NCI-H2029 (cell line): ENCODE measurements at regions not wholly inside any gene's neighbourhood (a gene's known extent, or its start where the extent isn't known, plus 50 kb on each side); places are given as distances from the start of the nearest gene placed in this dataset.
A peak's percentile ranks its signal among the peaks of the same experiment; 100 is the strongest.

ENCODE experiments used
- DNase-seq: peaks from one replicate; lab custom pipeline; 2025; lab: John Stamatoyannopoulos, UW

DNA sequence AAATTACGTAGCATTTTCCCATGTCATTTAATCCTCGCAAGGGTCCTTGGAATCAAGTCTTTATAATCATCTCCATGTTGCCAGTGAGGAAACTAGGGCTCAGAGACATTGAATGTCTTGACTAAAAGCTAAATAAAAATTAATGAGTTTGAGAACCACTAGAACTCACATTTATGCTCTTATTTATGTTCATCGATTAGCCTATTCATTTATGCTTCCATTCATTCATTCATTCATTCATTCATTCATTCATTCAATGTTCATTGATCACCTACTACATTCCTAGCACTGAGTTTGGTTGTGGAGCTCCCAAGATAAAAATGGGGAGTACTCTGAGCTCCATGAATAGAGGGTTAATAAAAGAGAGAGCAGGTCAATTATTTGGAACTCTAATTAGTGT, 59.7 kb downstream of the KCNA1 start:
- no peak for DNase-seq

DNA sequence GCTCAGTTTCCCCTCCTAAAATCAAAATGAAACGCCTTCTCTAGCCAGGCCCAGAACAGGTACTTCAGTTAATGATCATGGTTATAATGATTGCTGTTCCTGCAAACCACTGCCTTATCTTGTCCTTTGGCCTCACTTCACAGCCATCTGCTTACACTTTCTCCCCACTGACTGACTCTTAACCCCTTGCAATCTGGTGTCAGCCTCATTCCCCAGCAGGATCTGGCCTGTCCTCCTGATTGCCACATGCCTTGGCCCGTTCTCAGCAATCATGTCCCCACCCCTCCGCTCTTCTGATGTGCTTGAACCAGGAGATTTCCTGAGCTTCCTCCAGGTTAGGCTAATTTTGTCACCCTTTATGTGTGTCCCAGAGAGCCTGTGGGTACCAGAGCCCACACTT, 64.5 kb downstream of the KCNA1 start:
- peak; percentile 33 for DNase-seq

DNA sequence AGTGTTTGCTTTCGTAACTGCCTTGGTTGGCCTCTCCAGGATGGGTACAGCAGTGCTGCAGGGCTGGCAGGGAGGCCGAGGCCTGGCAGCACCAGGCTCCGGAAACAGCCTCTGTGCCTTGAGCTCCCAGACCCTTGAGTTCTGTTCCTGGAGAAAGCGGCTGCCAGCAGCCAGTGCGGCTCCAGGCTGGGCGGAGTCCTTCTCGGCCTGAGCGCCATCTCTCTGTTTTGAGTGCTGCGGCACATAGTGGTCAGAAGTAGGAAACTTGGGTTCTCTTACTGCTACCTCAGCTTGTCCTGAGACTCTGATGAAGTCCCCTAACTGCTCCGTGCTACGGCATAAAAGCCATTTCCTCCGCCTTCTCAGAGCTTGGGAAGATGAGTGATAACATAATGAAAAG, 65.9 kb downstream of the KCNA1 start:
- no peak for DNase-seq

DNA sequence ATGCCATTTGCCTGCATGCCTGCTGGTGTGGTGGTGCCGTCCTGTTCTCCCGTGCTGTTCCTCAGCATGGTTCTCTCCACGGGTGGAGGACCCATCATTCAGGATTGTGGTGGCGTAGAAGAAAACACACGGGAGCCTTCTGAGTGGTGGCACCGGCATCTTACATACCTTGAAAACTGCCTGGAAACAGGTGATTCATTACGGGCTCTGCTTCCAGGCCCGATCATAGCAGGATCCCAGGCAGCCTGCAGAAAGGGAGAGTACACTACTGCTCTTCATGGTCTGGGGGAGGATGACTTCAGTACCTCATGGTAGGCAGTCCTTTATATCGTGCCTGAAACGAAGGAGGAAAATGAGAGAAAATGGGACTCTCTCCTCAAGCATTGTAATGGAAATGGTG, 66.6 kb upstream of the KCNA5 start:
- DNase-seq = no peak

DNA sequence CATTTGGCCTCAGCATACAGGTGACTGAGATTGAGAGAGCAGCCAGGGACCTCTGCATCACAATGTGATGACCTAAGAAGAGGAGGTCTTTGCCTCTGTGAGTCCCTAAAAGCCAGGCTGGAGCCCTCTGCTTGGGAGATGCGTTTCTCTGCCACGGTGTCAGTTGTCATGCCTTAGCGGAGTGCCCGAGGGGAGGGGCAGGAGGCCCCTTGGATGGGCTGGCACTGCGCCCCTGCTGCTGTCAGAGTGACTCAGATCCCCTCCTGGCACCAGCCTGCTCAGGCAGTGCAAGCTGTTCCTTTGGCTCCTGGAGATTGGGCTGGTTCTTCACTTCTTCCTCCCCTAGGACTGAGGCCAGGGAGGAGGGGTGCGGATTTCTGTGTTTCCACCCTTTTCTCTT, 64.9 kb upstream of the KCNA5 start:
- DNase-seq = peak; percentile 90

DNA sequence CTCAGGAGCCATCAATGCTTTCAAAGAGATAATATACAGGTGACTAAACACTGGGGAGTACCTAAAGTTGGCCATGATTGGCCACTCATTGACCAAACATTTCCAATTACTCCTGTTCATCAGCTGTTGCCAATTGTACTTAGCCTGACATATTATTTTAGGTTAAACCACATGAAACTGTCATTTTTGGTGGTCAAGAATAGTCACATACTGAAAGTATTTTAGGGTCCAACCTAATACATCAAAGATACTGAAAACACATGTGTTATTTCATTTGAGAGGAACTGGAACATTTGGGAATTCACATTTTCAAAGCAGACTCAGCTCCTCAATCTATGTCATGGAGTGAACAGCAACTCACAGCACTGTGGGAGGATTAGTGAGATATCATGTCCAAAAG, 63.9 kb upstream of the KCNA5 start:
- DNase-seq = no peak

DNA sequence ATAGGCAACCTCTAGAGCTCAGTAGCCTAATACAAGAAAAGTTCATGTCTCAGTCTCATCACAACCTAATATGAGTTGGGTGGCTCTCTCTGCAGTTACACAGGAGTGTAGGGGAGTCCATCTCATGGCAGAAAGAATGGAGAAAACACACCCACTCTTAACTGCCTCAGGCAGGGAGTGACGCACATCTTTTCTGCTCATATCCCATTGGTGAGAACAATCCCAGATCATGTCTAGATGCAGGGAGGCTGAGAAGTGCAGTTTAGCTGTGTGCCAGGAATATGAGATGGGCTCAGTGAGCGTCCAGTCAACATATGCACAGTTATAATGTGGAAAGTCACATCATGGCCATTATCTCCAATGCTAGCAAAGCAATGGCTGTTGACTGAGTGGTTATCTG, 59.3 kb upstream of the KCNA5 start:
- no peak for DNase-seq

DNA sequence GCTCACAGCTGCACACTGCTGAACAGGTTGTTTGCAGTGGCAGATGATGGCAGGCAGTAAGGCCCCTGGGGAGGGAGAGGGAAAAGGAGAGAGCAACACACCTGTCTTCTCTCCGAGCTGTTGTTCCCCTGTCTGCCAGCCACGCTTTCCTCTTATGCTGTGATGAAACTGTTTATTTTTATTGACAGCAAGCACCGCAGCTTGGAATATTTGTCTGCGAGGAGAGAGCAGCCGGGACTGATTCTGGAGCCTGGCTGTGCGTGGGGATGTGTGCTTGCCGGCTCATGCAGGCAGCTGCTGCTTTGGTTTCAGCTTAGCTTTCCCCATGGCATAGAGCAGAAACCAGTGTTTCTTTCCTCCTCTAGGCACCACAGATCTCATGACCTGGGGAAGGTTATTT, 58.7 kb upstream of the KCNA5 start:
- DNase-seq = peak; percentile 11

DNA sequence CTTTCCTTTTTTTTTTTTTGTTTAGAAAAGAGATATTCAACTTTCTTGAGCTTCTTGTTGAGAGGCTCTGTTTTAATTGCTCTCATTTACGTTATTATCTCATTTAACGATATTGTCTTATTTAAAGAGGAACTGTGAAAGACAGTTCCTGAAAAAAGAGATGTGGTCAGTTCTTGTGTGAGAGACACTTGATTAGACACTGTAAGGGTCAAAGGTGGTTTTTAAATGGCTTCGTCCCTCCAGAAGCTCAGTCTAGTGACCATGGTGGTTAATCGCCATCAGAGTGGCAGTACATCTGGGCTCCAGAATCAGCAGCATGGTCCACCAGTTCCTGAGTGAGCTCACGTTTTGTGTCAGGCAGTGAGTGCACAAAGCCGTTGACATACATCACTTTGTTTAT, 57.9 kb upstream of the KCNA5 start:
- no peak for DNase-seq

DNA sequence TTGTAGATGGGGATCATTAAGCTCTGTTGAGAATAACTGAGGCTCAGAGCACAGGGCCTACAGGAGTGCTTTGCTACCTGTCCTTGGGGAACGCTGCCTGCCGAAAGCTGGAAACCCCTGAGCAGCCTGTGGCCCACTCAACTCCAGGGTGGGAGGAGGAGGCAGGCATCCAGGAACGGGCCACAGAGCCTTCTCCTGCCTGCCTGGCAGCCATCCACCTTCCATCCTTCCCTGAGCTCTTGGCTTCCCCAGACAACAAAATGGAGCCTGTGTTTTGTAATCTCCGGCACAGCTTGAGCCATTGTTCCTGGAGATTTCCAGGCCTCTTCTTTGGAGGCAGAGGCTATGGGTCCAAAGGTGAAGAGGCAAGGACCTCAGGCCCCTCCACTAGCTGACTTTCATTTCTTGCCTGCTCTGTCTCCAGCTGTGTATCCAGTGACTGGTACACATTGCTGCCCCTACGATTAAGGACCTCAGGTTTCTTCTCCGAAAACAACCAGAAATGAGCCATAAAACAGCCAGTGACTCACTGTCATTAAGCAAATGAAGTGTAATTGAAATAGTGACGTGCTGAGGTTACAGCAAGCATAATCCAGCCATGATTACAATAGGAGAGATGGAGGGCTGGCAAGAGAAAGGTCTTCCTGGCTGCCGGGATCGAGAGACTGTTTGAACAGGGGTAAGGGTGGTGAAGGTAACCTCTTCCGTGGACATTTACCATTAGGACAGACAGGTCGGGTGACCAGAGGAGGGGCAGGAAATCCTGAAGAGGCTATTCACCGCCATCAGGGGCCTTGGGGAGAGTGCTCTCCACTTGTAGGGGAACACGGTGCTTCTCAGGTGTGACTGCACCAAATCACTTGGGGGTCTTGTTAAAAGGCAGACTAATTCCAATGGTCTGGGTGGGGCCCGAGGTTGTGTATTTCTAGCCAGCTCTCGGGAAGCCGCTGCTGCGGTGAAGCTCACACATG, 56.3 kb upstream of the KCNA5 start:
- peak; percentile 84 for DNase-seq

DNA sequence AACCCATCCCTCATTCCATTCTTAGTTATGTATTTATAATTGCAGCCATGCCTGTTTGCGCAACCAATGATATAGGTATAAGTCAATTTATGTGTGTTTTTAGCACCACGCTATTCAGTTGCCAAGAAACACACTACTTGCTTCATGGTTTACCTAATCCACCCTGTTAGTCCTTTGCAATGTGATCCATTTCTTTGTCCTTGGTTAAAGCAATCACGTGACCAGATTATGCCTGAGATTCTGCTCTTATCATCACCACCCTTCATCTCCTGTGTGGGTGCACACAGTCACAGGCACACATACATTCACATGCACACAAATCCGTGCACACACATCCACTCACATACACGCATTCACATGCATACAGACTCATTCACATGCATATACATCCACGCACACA, 52.3 kb upstream of the KCNA5 start:
- DNase-seq = peak; percentile 93

DNA sequence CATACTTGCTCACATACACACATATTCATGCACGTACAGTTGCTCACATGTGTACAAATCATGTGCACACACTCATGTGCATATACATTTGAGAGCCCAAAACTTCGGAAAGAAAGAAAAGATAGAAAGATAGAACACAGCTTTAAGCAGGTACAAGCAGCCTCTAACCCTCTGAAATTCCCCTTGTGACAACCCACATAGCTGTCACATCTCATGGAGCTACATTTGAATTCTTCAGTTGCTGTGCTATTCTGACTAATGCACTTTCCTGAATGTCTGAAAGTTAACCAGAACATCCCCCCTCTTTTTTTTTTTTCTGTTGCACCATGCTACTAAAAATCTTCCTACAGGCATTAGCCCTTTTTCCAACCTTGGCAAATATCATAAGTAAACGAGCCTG, 51.9 kb upstream of the KCNA5 start:
- DNase-seq = no peak

DNA sequence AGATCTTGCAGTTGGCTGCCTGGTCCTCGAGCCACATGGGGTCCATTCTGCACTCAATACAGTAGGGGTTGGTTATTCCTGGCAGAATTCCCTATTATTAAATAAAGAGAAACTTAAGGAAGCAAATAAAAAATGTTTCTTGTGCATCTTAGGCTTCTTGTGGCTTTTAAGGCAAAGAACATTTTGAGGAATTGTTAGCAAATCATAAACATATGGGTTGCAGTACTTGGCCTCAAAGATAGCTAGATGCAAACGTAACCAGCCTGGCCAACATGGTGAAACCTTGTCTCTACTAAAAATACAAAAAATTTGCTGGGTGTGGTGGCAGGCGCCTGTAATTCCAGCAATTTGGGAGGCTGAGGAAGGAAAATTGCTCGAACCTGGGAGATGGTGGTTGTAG, 50.8 kb upstream of the KCNA5 start:
- DNase-seq = no peak
